Spinal cord (tissue), 9 donors: ENCODE measurements at regions not wholly inside any gene's neighbourhood (a gene's known extent, or its start where the extent isn't known, plus 50 kb on each side); places are given as distances from the start of the nearest gene placed in this dataset.

Source experiments
- DNase-seq, 6 donors: peaks; one replicate each; pipeline versions ENCODE4 v3.0.0 to v3.0.0-alpha.2; 2013 to 2015; ENCODE audit warnings: low spot score in 6 of 6, low read depth in 4 of 6
- H3K27ac ChIP-seq: one replicate; pipeline ENCODE4 v1.5.1; 2013; ENCODE audit warnings: low read depth, low read length, control low read depth
- H3K27me3 ChIP-seq: one replicate; pipeline ENCODE4 v1.6.1; 2013; ENCODE audit warnings: low read length; ENCODE audit not compliant: control insufficient read depth, insufficient read depth
- H3K36me3 ChIP-seq: one replicate; pipeline ENCODE4 v1.6.1; 2013; ENCODE audit warnings: low read length; ENCODE audit not compliant: control insufficient read depth, insufficient read depth
- H3K4me1 ChIP-seq: one replicate; pipeline ENCODE4 v1.6.1; 2013; ENCODE audit warnings: low read length; ENCODE audit not compliant: control insufficient read depth, insufficient read depth
- H3K4me3 ChIP-seq: one replicate; pipeline ENCODE4 v1.5.1; 2013; ENCODE audit warnings: low read depth, low read length, control low read depth
- H3K9me3 ChIP-seq: one replicate; pipeline ENCODE4 v1.6.1; 2013; ENCODE audit warnings: low read length; ENCODE audit not compliant: control insufficient read depth, insufficient read depth
- WGBS: methylation state at CpG from one replicate; pipeline ENCODE4 v1.1.5; 2013; ENCODE audit warnings: missing lambda C conversion rate; ENCODE audit not compliant: insufficient coverage; 5-methylcytosine and 5-hydroxymethylcytosine counted together
- donor health status: healthy.

GRCh38 chr11:122524898-122525297 lies 130.6 kb upstream of the UBASH3B start:
- Histone ChIP-seq H3K27me3 (no peaks in the 10 kb centered on the region), H3K4me3 (no peak overlapping the region), H3K36me3 (no peaks in the 10 kb centered on the region), H3K4me1 (no peaks in the 10 kb centered on the region), H3K27ac (no peak overlapping the region), H3K9me3 (no peaks in the 10 kb centered on the region)
- no CpG with 5 or more reads among the region's 2 CpGs for WGBS
- DNase-seq: peak in 1 of 6 donors; percentile 28

GRCh38 chr11:122523846-122524805 lies 131.4 kb upstream of the UBASH3B start:
- Histone ChIP-seq H3K27me3 (no peaks in the 10 kb centered on the region), H3K36me3 (no peaks in the 10 kb centered on the region), H3K4me1 (no peaks in the 10 kb centered on the region), H3K27ac (peak overlapping the region; percentile 0), H3K4me3 (no peak overlapping the region), H3K9me3 (no peaks in the 10 kb centered on the region)
- WGBS: 33% methylated on average over 4 of the region's 10 CpGs
- peak in 2 of 6 donors; percentile 55 to 72 for DNase-seq

- no peak overlapping the region for H3K4me3 ChIP-seq
- no peaks in the 10 kb centered on the region for H3K36me3 ChIP-seq
- H3K4me1 ChIP-seq: no peaks in the 10 kb centered on the region
- no peak overlapping the region for H3K27ac ChIP-seq
- WGBS: 0% methylated on average over 1 of the region's 2 CpGs
- DNase-seq: peak in 1 of 6 donors; percentile 81
- H3K27me3 ChIP-seq: no peaks in the 10 kb centered on the region
- no peaks in the 10 kb centered on the region for H3K9me3 ChIP-seq
Measured at GRCh38 chr11:122521626-122522025, 133.9 kb upstream of the UBASH3B start.

GRCh38 chr11:122517403-122518379 lies 137.8 kb upstream of the UBASH3B start:
- 85% methylated on average over 2 of the region's 4 CpGs for WGBS
- Histone ChIP-seq H3K4me1 (no peaks in the 10 kb centered on the region), H3K27me3 (no peaks in the 10 kb centered on the region), H3K36me3 (no peaks in the 10 kb centered on the region), H3K27ac (no peak overlapping the region), H3K9me3 (no peaks in the 10 kb centered on the region), H3K4me3 (no peak overlapping the region)
- DNase-seq: no peak

DNA sequence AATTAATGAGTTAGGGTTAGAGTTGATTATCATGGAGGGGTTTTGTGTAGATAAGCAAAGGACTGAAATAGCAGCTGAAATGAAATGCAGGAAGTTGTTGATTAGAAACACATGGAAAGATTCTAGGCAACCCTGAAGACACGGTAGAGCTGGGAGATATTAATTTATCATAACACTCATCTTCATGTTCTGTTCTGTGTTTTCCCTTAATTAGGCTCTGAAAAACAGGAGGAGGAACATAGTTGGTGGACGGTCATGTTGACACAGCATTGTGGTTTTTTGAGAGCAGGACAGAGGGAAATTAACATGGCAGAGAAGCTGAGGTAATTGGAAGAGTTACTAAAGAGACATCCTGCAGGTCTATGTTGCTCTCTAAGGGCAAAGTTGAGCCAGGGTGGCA lies 138.8 kb upstream of the UBASH3B start:
- H3K4me3 ChIP-seq: no peak overlapping the region

DNA sequence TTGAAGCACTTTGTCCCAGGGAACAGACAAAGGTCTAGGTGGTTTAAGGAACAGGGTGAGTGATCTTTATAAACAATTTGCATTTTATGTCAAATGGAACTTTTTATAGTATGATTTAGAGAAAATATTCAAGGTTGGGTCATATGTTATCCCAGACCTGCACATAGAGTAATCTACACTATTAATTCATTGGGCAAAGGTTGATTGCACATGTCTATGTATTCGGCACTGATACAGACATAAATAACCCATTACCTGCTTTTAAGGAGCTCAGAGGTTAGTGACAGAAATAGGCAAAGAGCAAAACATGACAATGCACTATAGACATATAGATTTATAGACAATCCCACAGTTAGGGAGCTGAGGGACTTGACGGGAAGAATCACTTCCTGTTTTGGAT lies 141.5 kb upstream of the UBASH3B start:
- no peak overlapping the region for H3K4me3 ChIP-seq
- no peaks in the 10 kb centered on the region for H3K27me3 ChIP-seq
- H3K27ac ChIP-seq: no peak overlapping the region
- H3K36me3 ChIP-seq: no peaks in the 10 kb centered on the region
- no CpG with 5 or more reads among the region's 2 CpGs for WGBS
- no peak for DNase-seq
- no peaks in the 10 kb centered on the region for H3K9me3 ChIP-seq
- no peaks in the 10 kb centered on the region for H3K4me1 ChIP-seq

More for the DNA sequence above, 138.8 kb upstream of the UBASH3B start:
- Histone ChIP-seq H3K36me3 (no peaks in the 10 kb centered on the region), H3K4me1 (no peaks in the 10 kb centered on the region), H3K9me3 (no peaks in the 10 kb centered on the region), H3K27ac (no peak overlapping the region), H3K27me3 (no peaks in the 10 kb centered on the region)
- WGBS: 50% methylated on average over 1 of the region's 2 CpGs
- DNase-seq: no peak

DNA sequence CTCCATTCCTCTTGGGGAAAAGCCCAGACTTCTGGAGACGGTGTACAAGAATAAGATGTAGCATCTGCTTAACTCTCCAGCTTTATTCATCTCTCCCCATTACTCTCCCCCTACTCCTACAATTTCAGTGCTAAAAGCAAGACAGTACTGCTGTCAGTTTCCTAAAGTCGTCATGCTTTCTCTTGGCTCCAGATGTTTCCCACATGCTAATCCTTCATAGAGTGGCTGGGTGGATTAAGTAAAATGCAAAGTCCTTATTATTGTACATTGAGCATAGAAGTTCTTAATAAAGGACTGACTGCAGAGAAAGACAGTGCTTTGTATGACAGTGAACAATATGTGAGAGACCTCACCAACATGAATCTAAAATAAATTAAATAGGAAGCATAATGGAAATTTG lies 142.2 kb upstream of the UBASH3B start:
- Histone ChIP-seq H3K36me3 (no peaks in the 10 kb centered on the region), H3K27ac (no peak overlapping the region), H3K9me3 (no peaks in the 10 kb centered on the region), H3K4me3 (no peak overlapping the region), H3K4me1 (no peaks in the 10 kb centered on the region), H3K27me3 (no peaks in the 10 kb centered on the region)
- DNase-seq: peak in 1 of 6 donors; percentile 34
- 78% methylated on average over 1 of the region's 2 CpGs for WGBS

GRCh38 chr11:122512688-122513087 lies 142.8 kb upstream of the UBASH3B start:
- no peak overlapping the region for H3K27ac ChIP-seq
- H3K9me3 ChIP-seq: no peaks in the 10 kb centered on the region
- no CpG with 5 or more reads among the region's 2 CpGs for WGBS
- H3K36me3 ChIP-seq: no peaks in the 10 kb centered on the region
- no peaks in the 10 kb centered on the region for H3K4me1 ChIP-seq
- H3K27me3 ChIP-seq: no peaks in the 10 kb centered on the region
- no peak overlapping the region for H3K4me3 ChIP-seq
- no peak for DNase-seq

DNA sequence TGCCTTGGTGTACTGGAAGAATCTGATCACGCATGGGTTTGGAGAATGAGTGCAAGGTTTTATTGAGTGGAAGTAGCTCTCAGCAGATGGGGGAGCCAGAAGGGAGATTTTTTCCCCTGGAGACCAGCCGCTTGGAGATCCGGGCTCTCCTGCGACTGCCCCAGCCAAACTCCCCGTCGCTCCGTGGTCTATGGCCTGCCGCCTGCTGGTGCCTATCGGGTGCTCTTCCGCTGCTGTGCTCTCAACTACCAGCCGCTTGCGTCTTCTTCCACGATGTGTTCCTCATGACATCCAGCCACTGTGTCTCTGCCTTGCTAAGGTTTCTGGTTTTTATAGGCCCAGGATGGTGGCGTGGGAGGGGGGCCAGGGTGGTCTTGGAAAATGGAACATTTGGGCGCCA lies 145.6 kb upstream of the UBASH3B start:
- H3K4me3 ChIP-seq: no peak overlapping the region
- H3K4me1 ChIP-seq: peaks cover 7% of the 10 kb centered on the region
- no peak for DNase-seq
- WGBS: 91% methylated on average over 14 of the region's 15 CpGs
- no peaks in the 10 kb centered on the region for H3K9me3 ChIP-seq
- no peaks in the 10 kb centered on the region for H3K27me3 ChIP-seq
- H3K27ac ChIP-seq: no peak overlapping the region
- H3K36me3 ChIP-seq: no peaks in the 10 kb centered on the region
